ENCODE measurements at regions not wholly inside any gene's neighbourhood (a gene's known extent, or its start where the extent isn't known, plus 50 kb on each side); places are given as distances from the start of the nearest gene placed in this dataset.
A peak's percentile ranks its signal among the peaks of the same experiment; 100 is the strongest.

DNA sequence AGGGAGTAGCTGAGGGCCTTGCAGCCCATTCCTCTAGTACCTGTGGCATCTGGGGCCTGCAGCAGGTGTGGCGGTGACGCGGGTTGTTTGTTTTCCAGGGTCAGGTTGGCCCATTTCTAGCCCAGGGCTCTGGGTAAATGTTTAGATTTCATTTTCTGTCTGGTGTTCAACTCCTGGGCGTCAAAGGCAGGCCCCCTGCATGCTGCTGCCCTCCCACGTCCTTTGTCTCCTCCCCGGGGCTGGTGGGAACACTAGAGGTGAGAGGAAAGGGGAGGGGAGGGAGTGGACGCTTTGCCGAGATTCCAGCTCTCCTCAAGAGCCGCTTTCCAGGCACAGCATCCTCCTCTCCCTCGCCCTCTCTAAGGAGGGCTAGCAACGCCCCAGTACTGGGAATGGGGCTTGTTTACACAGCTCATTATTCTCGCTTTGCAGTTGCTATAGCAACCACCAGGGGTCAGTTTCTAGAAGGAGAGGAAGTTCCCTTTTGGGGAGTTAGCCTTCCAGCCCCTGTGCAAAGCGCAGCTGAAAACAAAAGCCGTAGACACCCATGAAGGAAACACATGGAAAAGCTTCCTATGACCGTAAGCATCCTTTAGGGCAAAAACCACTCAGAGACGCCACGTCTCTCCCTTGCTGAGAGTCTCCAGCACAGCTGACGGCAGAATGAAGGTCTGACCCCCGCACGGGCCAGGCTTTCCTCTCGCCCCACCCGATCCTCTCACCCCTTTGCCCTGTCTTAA is 170.6 kb downstream of the LY86 start (continued):
- TF ChIP-seq RBBP5 (IDR thresholded peaks at IDR 0.05; ENCODE audit: borderline replicate concordance, insufficient read depth, low read length, poor library complexity, severe bottlenecking) (no peak), MECOM (CRISPR knock-in tag; IDR thresholded peaks at IDR 0.05) (no peak), MBD1 (CRISPR knock-in tag; IDR thresholded peaks at IDR 0.05) (peak; percentile 34; the same call in 1 of the 2 replicates), ARID1B (IDR thresholded peaks at IDR 0.05) (no peak), NFATC3 (IDR thresholded peaks at IDR 0.05) (no peak), RBM15 (IDR thresholded peaks at IDR 0.05; ENCODE audit: insufficient read depth, low read length) (no peak), ZNF347 (CRISPR knock-in tag; IDR thresholded peaks at IDR 0.05; ENCODE audit: low read depth) (no peak), ZNF23 (CRISPR knock-in tag; IDR thresholded peaks at IDR 0.05) (no peak), RBM39 (optimal IDR thresholded peaks at IDR 0.05; ENCODE audit: low read depth, low read length) (no peak), ZNF644 (tag; IDR thresholded peaks at IDR 0.05; ENCODE audit: low read depth) (no peak), LCOR (CRISPR knock-in tag; IDR thresholded peaks at IDR 0.05) (peak; percentile 42; the same call in 1 of the 2 replicates), RAD51 (IDR thresholded peaks at IDR 0.05; ENCODE audit: borderline replicate concordance, low read depth) (no peak), ZNF518B (CRISPR knock-in tag; IDR thresholded peaks at IDR 0.05) (no peak), KHSRP (IDR thresholded peaks at IDR 0.05) (no peak), CREB3 (tag; conservative IDR thresholded peaks at IDR 0.05; ENCODE audit: low read depth) (no peak), PHF8 (IDR thresholded peaks at IDR 0.05; ENCODE audit: borderline replicate concordance, low read length) (no peak), L3MBTL2 (IDR thresholded peaks at IDR 0.05) (no peak), PCBP2 (IDR thresholded peaks at IDR 0.05; ENCODE audit: low read depth, low read length, poor library complexity, severe bottlenecking) (no peak), ZNF707 (CRISPR knock-in tag; conservative IDR thresholded peaks at IDR 0.05) (no peak), ZBTB12 (CRISPR knock-in tag; IDR thresholded peaks at IDR 0.05) (no peak), TEAD2 (tag; IDR thresholded peaks at IDR 0.05) (no peak)
- TF ChIP-seq, protein P1, sequence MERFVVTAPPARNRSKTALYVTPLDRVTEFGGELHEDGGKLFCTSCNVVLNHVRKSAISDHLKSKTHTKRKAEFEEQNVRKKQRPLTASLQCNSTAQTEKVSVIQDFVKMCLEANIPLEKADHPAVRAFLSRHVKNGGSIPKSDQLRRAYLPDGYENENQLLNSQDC (CRISPR knock-in tag; IDR thresholded peaks at IDR 0.05) = no peak

Data from K562 (cell line).